GM19025 (cell line): ENCODE measurements at regions not wholly inside any gene's neighbourhood (a gene's known extent, or its start where the extent isn't known, plus 50 kb on each side); places are given as distances from the start of the nearest gene placed in this dataset.

Experiments
- ATAC-seq: cut with Tn5 transposase; IDR thresholded peaks from one replicate; pipeline ENCODE4 v1.9.1; 2021; ENCODE audit warnings: mild to moderate bottlenecking, low read depth, moderate library complexity; ENCODE audit not compliant: unreplicated experiment

GRCh38 chr13:86710013-86710412 is 910.8 kb upstream of the SLITRK6 start:
- no peak for ATAC-seq

GRCh38 chr13:86710896-86711295 is 911.7 kb upstream of the SLITRK6 start:
- no peak for ATAC-seq

GRCh38 chr13:86714495-86714894 is 915.3 kb upstream of the SLITRK6 start:
- ATAC-seq, result no peak

- no peak for ATAC-seq
Measured at GRCh38 chr13:86725105-86725504, 925.9 kb upstream of the SLITRK6 start.

GRCh38 chr13:86729206-86729605 is 930.0 kb upstream of the SLITRK6 start:
- ATAC-seq, result no peak

GRCh38 chr13:86731987-86732386 is 932.8 kb upstream of the SLITRK6 start:
- ATAC-seq, result no peak

- no peak for ATAC-seq
Measured at GRCh38 chr13:86737334-86737932, 933.7 kb upstream of the SLITRK5 start.

GRCh38 chr13:86741762-86742285 is 929.3 kb upstream of the SLITRK5 start:
- ATAC-seq, result no peak

GRCh38 chr13:86757236-86757978 is 913.8 kb upstream of the SLITRK5 start:
- no peak for ATAC-seq

GRCh38 chr13:86758116-86758515 is 913.1 kb upstream of the SLITRK5 start:
- no peak for ATAC-seq

GRCh38 chr13:86760620-86761019 is 910.6 kb upstream of the SLITRK5 start:
- no peak for ATAC-seq

GRCh38 chr13:86765462-86765861 is 905.7 kb upstream of the SLITRK5 start:
- no peak for ATAC-seq

- ATAC-seq, result no peak
Measured at GRCh38 chr13:86788616-86789015, 882.6 kb upstream of the SLITRK5 start.

- no peak for ATAC-seq
Measured at GRCh38 chr13:86792153-86792651, 879.0 kb upstream of the SLITRK5 start.

- no peak for ATAC-seq
Measured at GRCh38 chr13:86795858-86796257, 875.3 kb upstream of the SLITRK5 start.

GRCh38 chr13:86810361-86810760 is 860.8 kb upstream of the SLITRK5 start:
- no peak for ATAC-seq

GRCh38 chr13:86813198-86813597 is 858.0 kb upstream of the SLITRK5 start:
- ATAC-seq, result no peak

GRCh38 chr13:86825410-86825809 is 845.8 kb upstream of the SLITRK5 start:
- ATAC-seq, result no peak

GRCh38 chr13:86826232-86826631 is 844.9 kb upstream of the SLITRK5 start:
- no peak for ATAC-seq

GRCh38 chr13:86830046-86830445 is 841.1 kb upstream of the SLITRK5 start:
- no peak for ATAC-seq

- no peak for ATAC-seq
Measured at GRCh38 chr13:86831084-86831483, 840.1 kb upstream of the SLITRK5 start.
